Gastrocnemius medialis (tissue), 4 donors: ENCODE measurements at regions not wholly inside any gene's neighbourhood (a gene's known extent, or its start where the extent isn't known, plus 50 kb on each side); places are given as distances from the start of the nearest gene placed in this dataset.
"Not testable (repeated sequence)": the region's sequence is repeated elsewhere in the genome, so short reads cannot be mapped to it uniquely, and the experiment has no call there.

Experiments
- CTCF ChIP-seq, 5 experiments: fragments of 450-650 bp in 3 of 5; fragments of 200-600 bp in 2 of 5; sonication (generic) in 2 of 5; IDR thresholded peaks in 4 of 5; conservative IDR thresholded peaks in 1 of 5; 1 replicate in 4 of 5; 2 replicates in 1 of 5; pipeline ENCODE4 v1.5.1; 2016 to 2019; ENCODE audit warnings: antibody characterized with exemption in 5 of 5, mild to moderate bottlenecking in 3 of 5, moderate library complexity in 3 of 5
- POLR2A ChIP-seq, 2 donors: fragments of 450-650 bp; IDR thresholded peaks; one replicate each; pipeline ENCODE4 v1.6.1; 2017; ENCODE audit warnings: antibody characterized with exemption in 2 of 2, mild to moderate bottlenecking in 2 of 2, moderate library complexity in 2 of 2

GRCh38 chr5:12131020-12131419, 226.8 kb upstream of the CTNND2 start:
- TF ChIP-seq POLR2A (IDR thresholded peaks at IDR 0.05); CTCF (IDR thresholded peaks at IDR 0.05 in 4 of 5, conservative IDR thresholded peaks at IDR 0.05 in 1 of 5): not testable (repeated sequence)
